IMR-90 (cell line): ENCODE measurements at regions not wholly inside any gene's neighbourhood (a gene's known extent, or its start where the extent isn't known, plus 50 kb on each side); places are given as distances from the start of the nearest gene placed in this dataset.

Experiments used
- ATAC-seq: fragments of 200-7000 bp; cut with Tn5 transposase; 2 replicates; pipeline ENCODE4 v1.9.1; 2020; ENCODE audit warnings: low read depth, mild to moderate bottlenecking, moderate library complexity
- BruUV-seq: library from RNA; stranded (reverse); fragments of 400-500 nt; replicated peaks from 2 replicates; lab custom pipeline; 2021; lab: Mats Ljungman, UMichigan
- CTCF ChIA-PET: fragments of 300-600 bp; formaldehyde crosslinking; extraction: SDS; loops from one replicate; lab custom pipeline; 2021; ENCODE audit warnings: antibody characterized with exemption; lab: Yijun Ruan, JAX
- POLR2A ChIA-PET: fragments of 300-600 bp; sonication (Branson Sonifier 250); formaldehyde crosslinking; loops from one replicate; lab custom pipeline; 2022; ENCODE audit warnings: antibody characterized with exemption; ENCODE audit not compliant: unreplicated experiment; lab: Charles Lee
- DNase-seq: peaks from one replicate; pipeline ENCODE4 v3.0.0; 2013
- H2AFZ ChIP-seq: replicated peaks from 2 replicates; pipeline ENCODE3; 2013; ENCODE audit warnings: low read length, mild to moderate bottlenecking; ENCODE audit not compliant: poor library complexity
- H2AK5ac ChIP-seq: 2 replicates; pipeline ENCODE4 v1.6.1; 2013; ENCODE audit warnings: low read depth, low read length, inconsistent platforms
- H2AK9ac ChIP-seq: replicated peaks from 2 replicates; pipeline ENCODE3; 2013; ENCODE audit warnings: mild to moderate bottlenecking, low read depth, low read length, moderate library complexity; ENCODE audit not compliant: poor library complexity
- H2BK120ac ChIP-seq: 2 replicates; pipeline ENCODE4 v1.6.1; 2013; ENCODE audit warnings: low read depth, low read length, inconsistent platforms
- H2BK15ac ChIP-seq: 3 replicates; pipeline ENCODE4 v1.6.1; 2013; ENCODE audit warnings: low read depth, low read length, inconsistent platforms
- H2BK20ac ChIP-seq: 2 replicates; pipeline ENCODE4 v1.6.1; 2013; ENCODE audit warnings: low read depth, mild to moderate bottlenecking, inconsistent platforms, low read length, moderate library complexity
- H2BK5ac ChIP-seq: 2 replicates; pipeline ENCODE4 v1.6.1; 2013; ENCODE audit warnings: mild to moderate bottlenecking, low read depth, low read length, inconsistent platforms; ENCODE audit not compliant: poor library complexity, severe bottlenecking
- H3K14ac ChIP-seq: replicated peaks from 2 replicates; pipeline ENCODE4 v1.6.1; 2013; ENCODE audit warnings: low read depth, low read length, inconsistent platforms
- H3K18ac ChIP-seq: 2 replicates; pipeline ENCODE4 v1.6.1; 2013; ENCODE audit warnings: low read depth, low read length, control low read depth
- H3K23ac ChIP-seq: 2 replicates; pipeline ENCODE4 v1.6.1; 2013; ENCODE audit warnings: low read depth, low read length, inconsistent platforms
- H3K27ac ChIP-seq: 2 replicates; pipeline ENCODE4 v1.5.1; 2013; ENCODE audit warnings: mild to moderate bottlenecking, control low read depth, low read length; ENCODE audit not compliant: insufficient read depth
- H3K27me3 ChIP-seq: 2 replicates; pipeline ENCODE4 v1.6.1; 2013; ENCODE audit warnings: low read length; ENCODE audit not compliant: control insufficient read depth, insufficient read depth
- H3K36me3 ChIP-seq: 2 replicates; pipeline ENCODE4 v1.6.1; 2013; ENCODE audit warnings: low read length, mixed read lengths; ENCODE audit not compliant: control insufficient read depth, insufficient read depth
- H3K4ac ChIP-seq: 2 replicates; pipeline ENCODE4 v1.6.1; 2013; ENCODE audit warnings: low read depth, low read length, inconsistent platforms
- H3K4me1 ChIP-seq: 2 replicates; pipeline ENCODE4 v1.6.1; 2013; ENCODE audit warnings: low read length, mixed read lengths; ENCODE audit not compliant: control insufficient read depth, insufficient read depth
- H3K4me2 ChIP-seq: 2 replicates; pipeline ENCODE4 v1.6.1; 2013; ENCODE audit warnings: low read depth, mild to moderate bottlenecking, control low read depth, low read length, moderate library complexity
- H3K4me3 ChIP-seq: 2 replicates; pipeline ENCODE4 v1.5.1; 2013; ENCODE audit warnings: low read depth, mild to moderate bottlenecking, control low read depth, low read length, moderate library complexity; ENCODE audit not compliant: insufficient read depth
- H3K56ac ChIP-seq: 2 replicates; pipeline ENCODE4 v1.6.1; 2013; ENCODE audit warnings: low read length, inconsistent platforms; ENCODE audit not compliant: insufficient read depth; ENCODE audit errors: extremely low read depth
- H3K79me1 ChIP-seq, 2 experiments: 2 replicates each; pipeline ENCODE4 v1.6.1; 2013; ENCODE audit warnings: low read length in 2 of 2, inconsistent platforms in 1 of 2, low read depth in 1 of 2
- H3K9ac ChIP-seq: 2 replicates; pipeline ENCODE4 v1.6.1; 2013; ENCODE audit warnings: low read depth, low read length, control low read depth
- H3K9me1 ChIP-seq: 2 replicates; pipeline ENCODE4 v1.6.1; 2013; ENCODE audit warnings: low read length, inconsistent platforms; ENCODE audit not compliant: insufficient read depth
- H3K9me3 ChIP-seq: 2 replicates; pipeline ENCODE4 v1.6.1; 2013; ENCODE audit warnings: low read length; ENCODE audit not compliant: control insufficient read depth, insufficient read depth
- H4K20me1 ChIP-seq: 2 replicates; pipeline ENCODE4 v1.6.1; 2013; ENCODE audit warnings: low read length, inconsistent platforms; ENCODE audit not compliant: insufficient read depth
- H4K5ac ChIP-seq: 2 replicates; pipeline ENCODE4 v1.6.1; 2013; ENCODE audit warnings: mild to moderate bottlenecking, low read depth, low read length, control low read depth
- H4K8ac ChIP-seq, 2 experiments: 2 replicates each; pipeline ENCODE4 v1.6.1; 2013; ENCODE audit warnings: low read depth in 2 of 2, low read length in 2 of 2, control low read depth in 1 of 2, inconsistent platforms in 1 of 2
- H4K91ac ChIP-seq: 2 replicates; pipeline ENCODE4 v1.6.1; 2013; ENCODE audit warnings: low read depth, low read length, inconsistent platforms; ENCODE audit not compliant: insufficient read depth
- CEBPB ChIP-seq: IDR thresholded peaks from 2 replicates; pipeline ENCODE4 v1.6.1; 2012; ENCODE audit warnings: low read depth, low read length, improper control_type of control experiment
- RAD21 ChIP-seq: IDR thresholded peaks from 2 replicates; pipeline ENCODE4 v1.6.1; 2012; ENCODE audit warnings: low read length, improper control_type of control experiment
- WGBS, 2 experiments: methylation state at CpG; one replicate each; pipeline versions ENCODE4 v1.1.5 to v1.1.7; 2013; ENCODE audit warnings: missing lambda C conversion rate in 2 of 2; ENCODE audit not compliant: insufficient read length in 1 of 2; ENCODE audit errors: extremely low coverage in 2 of 2; 5-methylcytosine and 5-hydroxymethylcytosine counted together
- dilution Hi-C: fragments of 300-500 bp; cut with HindIII; formaldehyde crosslinking; loops from one replicate; pipeline ENCODE4 v1.14.3; 2018; ENCODE audit warnings: low sequenced_read_pairs; ENCODE audit not compliant: unreplicated experiment
- in situ Hi-C: fragments of 300-500 bp; cut with MboI; formaldehyde crosslinking; loops from 3 replicates; pipeline ENCODE4 v1.14.3; 2019; ENCODE audit warnings: low sequenced_read_pairs, inconsistent platforms, mixed read lengths
- intact Hi-C: fragments of 100-400 bp; cut with micrococcal nuclease; formaldehyde crosslinking; loops from 2 replicates; pipeline ENCODE4 v1.10.0; 2022

DNA sequence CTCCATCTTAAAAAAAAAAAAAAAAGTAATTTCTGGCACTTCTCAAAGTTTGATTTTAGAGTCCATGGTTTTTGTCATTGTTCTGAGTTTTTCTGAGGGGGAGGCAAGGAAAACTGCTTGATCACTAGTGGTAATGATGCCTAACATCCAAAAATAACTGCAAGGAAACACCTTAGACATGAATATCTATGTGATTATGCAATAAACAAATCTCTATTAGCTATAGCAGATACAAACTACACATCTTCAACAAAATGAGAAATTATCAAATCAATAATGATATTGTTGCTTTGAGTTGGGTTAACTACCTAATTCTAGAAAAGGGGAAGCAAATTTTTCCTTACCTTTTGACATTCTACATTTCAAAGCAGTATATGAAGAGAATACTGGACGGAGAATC is 230.9 kb upstream of the JARID2 start:
- Histone ChIP-seq H3K9ac (no peak overlapping the region), H3K9me3 (peaks cover 7% of the 10 kb centered on the region), H2BK5ac (no peak overlapping the region), H2AFZ (no peak overlapping the region), H3K9me1 (no peaks in the 10 kb centered on the region), H4K20me1 (no peaks in the 10 kb centered on the region), H3K56ac (no peak overlapping the region), H3K4me3 (no peak overlapping the region), H4K8ac (no peak overlapping the region), H3K14ac (no peak overlapping the region), H3K79me1 (no peaks in the 10 kb centered on the region), H4K91ac (no peak overlapping the region), H3K27me3 (peaks cover 4% of the 10 kb centered on the region; the same call in 1 of the 2 replicates), H3K4me2 (no peak overlapping the region), H4K5ac (no peak overlapping the region), H2BK15ac (no peak overlapping the region), H3K27ac (no peak overlapping the region), H2AK9ac (no peak overlapping the region), H3K4ac (no peak overlapping the region), H3K4me1 (no peaks in the 10 kb centered on the region), H3K23ac (no peak overlapping the region), H2BK20ac (no peak overlapping the region), H2BK120ac (no peak overlapping the region), H3K36me3 (no peaks in the 10 kb centered on the region), H3K18ac (no peak overlapping the region), H2AK5ac (no peak overlapping the region)
- no TSS peak for BruUV-seq
- dilution Hi-C loops: no loop called here
- in situ Hi-C loops: no loop called here
- no peak for DNase-seq
- no CpG with 5 or more reads among the region's 1 CpG for WGBS, 2 experiments
- no peak for ATAC-seq
- TF ChIP-seq CEBPB: peak; percentile 45; the same call in 1 of the 2 replicates
- TF ChIP-seq RAD21: no peak
- CTCF ChIA-PET: no interaction called here
- intact Hi-C loops: loop anchor here (5.0 kb wide), 1 partner anchor 428 kb away; no protein-coding TSS in a partner anchor
- POLR2A ChIA-PET: no interaction called here
